Natural killer cell (primary cell): ENCODE measurements at regions not wholly inside any gene's neighbourhood (a gene's known extent, or its start where the extent isn't known, plus 50 kb on each side); places are given as distances from the start of the nearest gene placed in this dataset.

Source experiments
- ATAC-seq, 3 donors: fragments of 150-1000 bp in 2 of 3; fragments of 200-7000 bp in 1 of 3; cut with Tn5 transposase; 1 replicate in 1 of 3; 2 replicates in 2 of 3; pipeline ENCODE4 v1.10.0; 2021; ENCODE audit warnings: mild to moderate bottlenecking in 2 of 3, moderate library complexity in 2 of 3
- DNase-seq, 2 donors: peaks; one replicate each; pipeline versions ENCODE4 v3.0.0 to v3.0.0-alpha.2; 2013 to 2021; ENCODE audit warnings: mixed read lengths in 1 of 2
- H3K27ac ChIP-seq: one replicate; pipeline ENCODE4 v1.5.1; 2013; ENCODE audit warnings: mild to moderate bottlenecking, low read length
- H3K27me3 ChIP-seq: one replicate; pipeline ENCODE4 v1.6.1; 2013; ENCODE audit warnings: low read length; ENCODE audit not compliant: control insufficient read depth, insufficient read depth
- H3K36me3 ChIP-seq: one replicate; pipeline ENCODE4 v1.6.1; 2013; ENCODE audit warnings: low read length; ENCODE audit not compliant: control insufficient read depth, insufficient read depth
- H3K4me1 ChIP-seq: one replicate; pipeline ENCODE4 v1.6.1; 2013; ENCODE audit warnings: low read length; ENCODE audit not compliant: control insufficient read depth, insufficient read depth
- H3K4me3 ChIP-seq: one replicate; pipeline ENCODE4 v1.5.1; 2013; ENCODE audit warnings: low read length
- H3K9me3 ChIP-seq: one replicate; pipeline ENCODE4 v1.6.1; 2013; ENCODE audit warnings: low read length; ENCODE audit not compliant: control insufficient read depth, insufficient read depth
- H3K27ac Mint-ChIP-seq, 2 donors: one replicate each; pipeline ENCODE4 v1.8.0; 2022; ENCODE audit warnings: mild to moderate bottlenecking in 2 of 2, mixed read lengths in 2 of 2, moderate library complexity in 1 of 2
- H3K27me3 Mint-ChIP-seq, 2 donors: one replicate each; pipeline ENCODE4 v1.8.0; 2022; ENCODE audit warnings: low read depth in 2 of 2, mixed read lengths in 2 of 2
- H3K36me3 Mint-ChIP-seq: one replicate; pipeline ENCODE4 v1.8.0; 2022; ENCODE audit warnings: mixed read lengths
- H3K4me1 Mint-ChIP-seq, 2 donors: one replicate each; pipeline ENCODE4 v1.8.0; 2022; ENCODE audit warnings: mixed read lengths in 2 of 2
- H3K4me3 Mint-ChIP-seq: one replicate; pipeline ENCODE4 v1.8.0; 2022; ENCODE audit warnings: mild to moderate bottlenecking, moderate library complexity, mixed read lengths
- H3K9me3 Mint-ChIP-seq, 2 donors: one replicate each; pipeline ENCODE4 v1.8.0; 2022; ENCODE audit warnings: mixed read lengths in 2 of 2
- CTCF ChIP-seq: fragments of 200-600 bp; IDR thresholded peaks from one replicate; pipeline ENCODE4 v1.8.0; 2022; ENCODE audit warnings: antibody characterized with exemption
- WGBS: methylation state at CpG from one replicate; pipeline ENCODE4 v1.1.7; 2013; ENCODE audit warnings: missing lambda C conversion rate; ENCODE audit not compliant: insufficient coverage; 5-methylcytosine and 5-hydroxymethylcytosine counted together
- intact Hi-C: fragments of 100-400 bp; cut with micrococcal nuclease; formaldehyde crosslinking; loops from one replicate; pipeline ENCODE4 v1.14.2; 2022

- DNase-seq = no peak
- Histone ChIP-seq H3K27ac (no peak overlapping the region), H3K9me3 (no peaks in the 10 kb centered on the region), H3K36me3 (no peaks in the 10 kb centered on the region), H3K27me3 (no peaks in the 10 kb centered on the region), H3K4me1 (peaks cover 46% of the 10 kb centered on the region), H3K4me3 (no peak overlapping the region)
- H3K27ac Mint-ChIP-seq = no peak overlapping the region
- H3K9me3 Mint-ChIP-seq = no peaks in the 10 kb centered on the region
- H3K36me3 Mint-ChIP-seq = no peaks in the 10 kb centered on the region
- WGBS = 84% methylated on average over 9 of the region's 9 CpGs
- intact Hi-C loops = no loop called here
- peaks cover 6 to 16% of the 10 kb centered on the region in 2 donors for H3K27me3 Mint-ChIP-seq
- ATAC-seq = no peak
- TF ChIP-seq CTCF = no peak
- no peak overlapping the region for H3K4me3 Mint-ChIP-seq
- peaks cover 19 to 36% of the 10 kb centered on the region in 2 donors for H3K4me1 Mint-ChIP-seq
Observed at GRCh38 chr4:3386526-3386925, 55.2 kb upstream of the HGFAC start.

- H3K9me3 ChIP-seq = no peaks in the 10 kb centered on the region
- intact Hi-C loops = no loop called here
- H3K4me1 ChIP-seq = peaks cover 46% of the 10 kb centered on the region
- Mint-ChIP-seq H3K36me3 (no peaks in the 10 kb centered on the region), H3K4me1 (peaks cover 19 to 36% of the 10 kb centered on the region in 2 donors), H3K27me3 (peaks cover 6 to 16% of the 10 kb centered on the region in 2 donors), H3K4me3 (peak overlapping the region; percentile 40), H3K9me3 (no peaks in the 10 kb centered on the region), H3K27ac (peak overlapping the region in 1 of 2 donors; percentile 44)
- WGBS = 72% methylated on average over 12 of the region's 15 CpGs
- no peaks in the 10 kb centered on the region for H3K36me3 ChIP-seq
- no peaks in the 10 kb centered on the region for H3K27me3 ChIP-seq
- TF ChIP-seq CTCF = no peak
- peak overlapping the region; percentile 61 for H3K27ac ChIP-seq
- ATAC-seq (no peak), DNase-seq (no peak)
- H3K4me3 ChIP-seq = no peak overlapping the region
Observed at GRCh38 chr4:3387154-3387942, 54.4 kb upstream of the HGFAC start.

GRCh38 chr4:3387943-3388361 lies 53.8 kb upstream of the HGFAC start:
- H3K27ac ChIP-seq = peak overlapping the region; percentile 61
- no peak for TF ChIP-seq CTCF
- Mint-ChIP-seq H3K27ac (peak overlapping the region in 1 of 2 donors; percentile 44), H3K36me3 (no peaks in the 10 kb centered on the region), H3K9me3 (no peaks in the 10 kb centered on the region), H3K4me1 (peaks cover 19 to 36% of the 10 kb centered on the region in 2 donors), H3K4me3 (peak overlapping the region; percentile 54), H3K27me3 (peaks cover 6 to 16% of the 10 kb centered on the region in 2 donors)
- H3K4me3 ChIP-seq = no peak overlapping the region
- H3K27me3 ChIP-seq = no peaks in the 10 kb centered on the region
- no peaks in the 10 kb centered on the region for H3K36me3 ChIP-seq
- WGBS = 34% methylated on average over 11 of the region's 12 CpGs
- ATAC-seq = no peak
- peaks cover 46% of the 10 kb centered on the region for H3K4me1 ChIP-seq
- no peak for DNase-seq
- H3K9me3 ChIP-seq = no peaks in the 10 kb centered on the region
- intact Hi-C loops = no loop called here
